HG03025 (cell line): ENCODE measurements at regions not wholly inside any gene's neighbourhood (a gene's known extent, or its start where the extent isn't known, plus 50 kb on each side); places are given as distances from the start of the nearest gene placed in this dataset.

Experiments
- ATAC-seq: cut with Tn5 transposase; IDR thresholded peaks from one replicate; pipeline ENCODE4 v1.9.1; 2021; ENCODE audit warnings: mild to moderate bottlenecking, moderate library complexity; ENCODE audit not compliant: unreplicated experiment, low FRiP score

DNA sequence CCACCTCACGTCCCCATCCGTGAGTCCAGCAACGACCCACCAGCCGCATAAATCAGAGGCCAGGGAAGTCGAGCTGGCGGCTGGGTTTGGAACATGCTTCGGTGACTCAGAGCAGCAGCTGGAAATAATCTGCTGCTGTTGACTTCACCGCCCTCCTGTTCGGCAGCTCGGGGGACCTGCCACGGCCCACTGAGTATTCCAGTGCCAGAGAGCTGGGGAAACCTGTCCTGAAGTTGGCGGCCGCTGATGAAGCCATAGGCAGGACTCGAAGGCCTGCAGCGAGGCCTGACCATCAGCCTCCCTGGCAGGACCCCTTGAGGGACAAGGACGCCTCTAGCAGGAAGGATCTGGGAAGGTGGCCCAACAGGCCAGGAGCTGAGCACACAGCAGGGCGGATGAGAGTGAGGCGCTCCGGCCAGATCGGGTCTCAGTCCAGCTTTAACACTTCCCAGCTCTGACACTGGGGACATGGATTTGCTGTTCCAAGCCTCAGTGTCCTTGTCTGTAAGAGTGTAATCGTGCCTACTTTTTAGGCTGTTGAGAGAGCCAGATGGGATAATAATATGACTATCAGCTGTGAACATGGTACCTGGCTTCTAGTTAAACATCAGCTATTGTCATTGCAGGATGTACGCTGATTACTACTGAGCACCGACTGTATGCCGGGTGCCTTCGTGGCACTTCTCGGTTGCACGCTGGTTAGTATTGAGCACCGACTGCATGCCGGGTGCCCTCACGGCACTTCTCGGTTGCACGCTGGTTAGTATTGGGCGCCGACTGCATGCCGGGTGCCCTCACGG is 50.4 kb upstream of the CIBAR2 start:
- ATAC-seq, result no peak

DNA sequence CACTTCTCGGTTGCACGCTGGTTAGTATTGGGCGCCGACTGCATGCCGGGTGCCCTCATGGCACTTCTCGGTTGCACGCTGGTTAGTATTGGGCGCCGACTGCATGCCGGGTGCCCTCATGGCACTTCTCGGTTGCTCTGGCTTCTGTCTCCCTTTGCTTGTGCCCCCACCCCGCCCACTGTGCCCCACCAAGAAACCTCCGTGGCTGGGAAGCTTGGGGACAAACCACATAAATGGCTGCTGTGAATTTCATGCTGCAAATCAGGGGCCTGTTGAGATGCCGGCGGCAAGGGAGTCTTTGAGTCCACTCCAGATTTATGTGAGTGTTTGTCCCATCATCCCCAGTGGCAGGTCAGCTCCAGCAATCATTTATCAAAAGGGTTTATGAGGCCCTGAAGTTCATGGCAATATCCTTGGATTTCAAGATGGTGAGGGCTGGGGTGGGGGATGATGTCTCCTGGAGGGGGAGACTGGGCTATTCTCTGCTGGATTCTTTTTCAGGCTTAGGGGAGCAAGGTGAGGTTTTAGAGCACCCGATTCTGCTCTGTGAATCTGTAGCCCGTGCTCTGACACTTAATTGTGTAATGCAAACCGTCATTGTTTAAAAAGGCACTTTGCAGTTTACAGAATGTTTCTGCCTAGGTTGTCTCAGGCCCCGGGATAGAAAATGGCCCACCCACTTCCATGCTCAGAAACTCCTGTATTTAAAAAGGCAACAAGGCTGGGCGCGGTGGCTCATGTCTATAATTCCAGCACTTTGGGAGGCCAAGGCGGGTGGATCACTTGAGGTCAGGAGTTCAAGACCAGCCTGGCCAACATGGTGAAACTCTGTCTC is 51.2 kb upstream of the CIBAR2 start:
- no peak for ATAC-seq

DNA sequence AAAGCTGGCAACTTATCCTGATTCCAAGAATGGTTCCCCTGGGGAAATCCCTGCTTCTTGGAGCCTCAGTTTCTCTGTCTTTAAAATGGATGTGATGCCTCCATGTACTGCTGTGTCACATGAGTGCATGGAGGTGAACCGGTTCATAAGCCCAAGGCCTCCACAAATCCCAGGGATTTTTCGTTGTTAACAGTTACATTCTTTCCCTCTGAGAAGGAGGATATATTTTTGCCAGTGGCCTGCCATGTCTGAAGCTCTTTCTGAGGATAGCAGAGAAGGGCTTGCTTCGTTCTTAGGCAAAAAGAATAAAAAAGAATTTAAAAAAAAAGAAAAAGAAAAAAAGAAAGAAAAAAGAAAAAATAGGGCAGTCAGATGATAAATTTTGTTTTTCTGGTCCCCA is 52.2 kb upstream of the CIBAR2 start:
- ATAC-seq, result no peak

DNA sequence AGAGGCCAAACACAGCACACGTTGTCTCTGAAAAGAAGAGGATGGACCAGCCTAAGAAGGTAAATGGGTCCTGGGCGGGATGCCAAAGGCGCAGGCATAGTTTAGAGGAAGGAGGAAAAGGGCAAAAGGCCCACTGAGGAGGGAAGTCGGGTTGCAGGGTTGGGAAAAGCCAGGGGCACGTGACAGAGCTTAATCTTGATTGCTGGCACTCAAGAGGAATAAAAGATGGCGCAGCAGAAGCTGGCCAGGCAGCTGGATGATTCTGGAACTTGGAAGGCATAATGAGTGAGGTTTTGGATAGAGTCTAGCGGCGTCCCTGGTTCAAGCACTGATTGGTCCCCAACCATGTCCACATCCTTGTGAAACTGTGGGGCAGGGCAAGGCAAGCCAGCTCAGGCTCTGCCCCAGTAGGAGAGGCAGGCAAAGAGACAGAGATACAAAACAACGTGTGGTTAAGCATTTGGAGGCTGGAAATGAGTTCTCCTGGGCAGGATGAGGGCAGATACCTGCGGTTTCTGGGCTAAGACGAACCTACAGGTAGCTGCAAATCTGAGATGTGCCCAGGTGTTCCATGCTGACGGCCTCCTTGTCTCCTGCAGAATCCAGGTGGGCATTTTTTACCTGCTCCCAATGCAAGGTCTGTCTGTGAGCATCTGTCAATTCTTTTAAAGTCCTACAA is 52.7 kb upstream of the CIBAR2 start:
- ATAC-seq, result no peak

DNA sequence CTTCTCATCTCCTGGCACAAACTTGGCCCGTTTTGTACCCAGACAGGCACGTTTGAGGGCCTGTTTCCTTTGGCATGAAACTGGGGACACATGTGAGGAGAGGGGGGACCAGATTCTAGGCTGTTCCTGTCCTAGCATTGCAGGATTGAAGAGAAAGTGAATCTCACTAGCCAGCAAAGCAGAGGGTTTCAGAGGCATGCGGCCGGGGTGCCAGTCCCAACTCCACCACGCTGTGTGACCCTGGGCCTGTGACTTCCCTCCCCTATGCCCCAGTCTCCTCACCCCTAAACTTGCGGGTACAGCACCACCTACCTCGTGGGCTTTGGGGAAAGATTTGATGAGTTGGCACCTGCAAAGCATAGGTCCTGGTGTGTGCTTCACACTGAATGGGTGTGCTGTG is 53.5 kb upstream of the CIBAR2 start:
- no peak for ATAC-seq

DNA sequence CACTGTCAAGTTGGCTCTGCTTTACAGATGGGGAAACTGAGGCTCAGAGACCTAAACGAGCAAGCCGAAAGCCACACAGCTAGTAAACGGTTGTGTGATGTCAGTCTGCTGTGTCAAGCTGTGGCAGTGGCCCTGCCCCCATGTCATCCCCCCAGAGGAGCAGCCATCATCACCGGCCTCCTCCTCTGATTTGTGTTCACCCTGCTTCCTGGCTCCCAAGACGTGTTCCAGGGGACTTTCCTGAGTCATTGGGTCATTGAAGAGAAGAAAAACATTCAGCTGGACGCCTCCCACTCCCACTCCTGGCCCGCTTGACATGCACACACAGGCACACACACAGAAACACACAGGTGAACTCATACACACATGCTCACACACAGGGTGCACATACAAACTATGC is 54.0 kb upstream of the CIBAR2 start:
- ATAC-seq, result no peak

DNA sequence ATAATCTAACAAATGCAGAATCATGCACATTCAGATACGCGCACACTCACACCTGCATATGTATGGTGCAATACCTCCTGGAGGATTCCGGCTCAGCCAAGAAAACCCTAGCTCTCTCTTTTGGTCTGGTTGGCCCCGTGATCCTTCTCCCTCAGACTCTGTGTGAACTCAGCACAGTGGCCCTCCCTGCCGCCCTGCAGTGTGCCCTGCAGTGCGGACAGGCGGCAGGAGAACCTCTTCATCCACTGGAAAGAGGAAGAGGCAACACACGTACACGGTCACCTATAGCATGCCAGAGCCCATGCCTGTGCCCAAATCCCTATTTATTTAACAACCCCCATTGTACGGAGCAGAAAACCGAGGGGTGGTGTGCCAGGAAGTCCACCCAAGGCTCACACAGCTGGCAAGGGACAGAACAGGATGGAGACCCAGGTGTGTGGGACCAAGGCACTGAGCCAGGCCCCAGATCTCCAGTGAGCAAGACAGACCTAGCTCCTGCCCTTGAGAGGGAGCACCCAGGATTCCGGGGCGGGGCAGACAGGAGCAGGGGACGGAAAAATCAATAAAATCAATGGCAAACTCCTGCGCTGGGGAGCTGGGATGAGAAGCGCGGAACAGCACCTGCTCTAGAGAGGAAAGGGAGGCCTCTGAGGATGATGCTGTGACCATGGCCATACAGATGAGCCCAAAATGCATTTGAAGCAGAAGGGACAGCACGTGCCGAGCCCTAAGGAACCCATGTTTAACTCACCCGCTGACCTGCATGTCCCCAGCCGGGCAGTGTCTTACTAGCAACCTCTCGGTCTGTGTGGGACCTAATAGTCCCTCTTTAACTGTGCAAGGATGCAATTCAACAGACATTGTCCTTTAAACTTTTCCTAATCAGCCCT is 54.7 kb upstream of the CIBAR2 start:
- ATAC-seq, result no peak

DNA sequence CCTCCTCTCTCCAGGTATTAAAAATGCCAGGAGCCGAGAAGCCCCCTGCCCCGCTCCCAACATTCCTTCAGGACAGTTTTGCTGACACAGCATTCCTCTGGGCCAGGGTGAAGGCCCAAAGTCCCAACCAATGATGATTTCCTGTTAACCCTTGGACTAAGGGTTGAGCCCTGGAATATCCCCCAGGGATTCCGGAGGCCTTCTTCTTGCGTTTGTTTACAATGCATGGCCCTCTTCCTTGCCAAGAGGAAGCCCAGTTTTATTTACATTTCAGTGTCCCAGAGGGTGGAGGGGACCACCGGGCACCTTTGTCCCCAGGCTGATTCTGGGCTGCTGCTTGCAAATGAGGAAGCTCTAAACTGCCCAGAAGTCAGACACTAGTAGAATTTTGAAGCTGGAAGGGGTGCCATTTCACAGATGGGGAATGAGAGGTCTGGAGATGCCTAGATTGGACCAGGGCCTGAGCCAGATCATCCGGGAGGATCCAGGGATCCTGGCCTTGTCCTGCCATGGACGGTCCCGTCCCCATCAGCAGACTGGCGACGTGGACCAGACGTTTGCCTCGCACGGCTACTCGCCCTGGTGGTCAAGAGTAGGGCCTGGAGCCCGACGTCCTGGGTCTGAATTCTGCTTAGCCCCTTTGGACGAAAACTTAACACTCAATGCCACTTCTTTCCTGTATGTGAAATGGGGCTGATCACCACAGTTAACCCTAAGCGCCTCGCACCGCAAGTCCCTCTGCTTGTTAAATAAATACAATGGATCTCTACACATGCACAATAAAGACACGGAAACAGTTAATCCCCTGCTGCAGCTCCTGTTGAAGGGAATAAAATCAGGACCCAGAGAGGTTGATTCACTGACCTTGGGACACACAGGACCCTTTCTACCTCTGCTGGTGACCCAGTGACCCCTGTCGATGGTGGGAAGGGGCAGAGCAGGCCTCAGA is 55.6 kb upstream of the CIBAR2 start:
- ATAC-seq, result no peak

DNA sequence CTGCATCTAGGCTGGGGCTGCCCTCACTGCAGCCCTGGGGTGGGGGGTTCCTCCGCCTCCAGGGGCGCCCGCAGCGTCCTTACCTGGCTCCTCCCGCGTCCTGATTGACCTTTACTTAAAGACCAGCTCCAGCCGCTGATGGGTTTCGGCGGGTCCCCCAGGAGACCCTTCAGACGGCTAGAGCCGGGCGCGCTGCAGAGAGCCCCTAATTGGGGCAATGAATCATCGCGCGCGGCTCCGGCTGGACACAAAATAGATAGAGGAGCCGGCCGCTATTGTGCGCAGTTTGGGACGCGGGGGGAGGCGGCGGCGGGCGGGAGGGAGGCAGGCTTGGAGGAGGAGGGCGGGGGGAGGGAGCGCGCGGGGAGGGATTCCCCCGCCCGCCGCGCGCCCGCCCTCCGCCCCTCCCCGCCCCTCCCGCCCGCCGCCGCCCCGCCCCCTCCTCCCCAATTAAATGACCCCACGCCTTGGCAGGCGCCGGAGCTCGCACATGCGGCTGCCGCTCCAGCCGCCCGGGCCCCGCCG is 56.5 kb upstream of the CIBAR2 start:
- ATAC-seq, result no peak

DNA sequence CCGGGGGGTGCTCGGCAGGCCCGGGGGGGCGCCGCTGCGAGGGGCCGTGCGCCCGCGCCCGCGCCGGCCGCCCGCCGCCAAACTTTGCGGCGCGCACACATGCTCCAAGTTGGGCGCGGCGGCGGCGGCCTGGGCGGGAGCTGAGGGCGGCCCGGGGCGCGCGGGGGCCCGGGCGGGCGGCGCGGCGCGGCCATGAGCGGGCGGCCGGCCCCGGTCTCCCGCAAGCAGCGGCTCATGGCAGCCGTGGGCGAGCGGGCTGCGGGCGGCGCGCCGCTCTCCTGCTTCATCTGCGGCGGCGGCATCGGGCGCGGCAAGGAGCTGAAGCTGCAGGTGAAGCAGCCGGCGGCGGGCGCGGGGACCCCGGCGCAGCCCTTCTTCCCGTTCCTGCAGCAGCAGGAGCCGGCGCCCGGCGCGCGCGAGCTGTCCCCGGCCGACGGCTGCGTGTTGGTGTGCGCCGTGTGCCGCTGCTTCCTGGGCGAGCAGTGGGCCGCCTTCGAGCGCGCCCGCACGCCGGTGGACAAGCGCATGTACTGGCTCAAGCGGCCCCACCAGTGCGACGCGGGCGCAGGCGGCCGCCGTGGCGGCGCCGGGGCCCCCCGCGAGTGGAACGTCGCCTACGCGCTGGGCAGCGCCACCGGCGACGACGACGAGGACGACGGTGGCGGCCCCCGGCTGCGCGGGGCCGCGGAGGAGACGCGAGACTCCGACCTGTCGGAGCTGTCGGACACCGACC is 57.2 kb upstream of the CIBAR2 start:
- no peak for ATAC-seq

DNA sequence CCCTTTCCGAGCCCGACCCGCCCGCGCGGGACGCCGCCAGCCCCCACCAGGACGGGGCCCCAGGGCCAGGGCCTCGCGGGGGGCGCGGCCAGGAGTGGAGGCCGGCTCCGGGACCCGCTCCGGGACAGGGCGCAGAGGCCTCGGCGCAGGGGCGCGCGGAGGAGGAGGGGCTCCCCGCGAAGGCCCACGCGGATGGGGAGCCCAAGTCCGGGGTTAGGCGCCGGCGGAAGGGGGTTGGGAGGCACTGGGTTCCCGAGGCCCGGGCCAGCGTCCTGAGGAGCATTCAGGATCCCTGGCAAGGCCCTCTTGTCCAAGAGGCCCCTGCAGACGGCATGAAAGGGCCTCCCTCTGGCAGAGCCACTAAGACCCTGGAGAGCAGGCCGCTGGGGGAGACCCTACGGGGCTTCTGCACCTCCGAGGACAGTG is 57.8 kb upstream of the CIBAR2 start:
- ATAC-seq, result no peak

DNA sequence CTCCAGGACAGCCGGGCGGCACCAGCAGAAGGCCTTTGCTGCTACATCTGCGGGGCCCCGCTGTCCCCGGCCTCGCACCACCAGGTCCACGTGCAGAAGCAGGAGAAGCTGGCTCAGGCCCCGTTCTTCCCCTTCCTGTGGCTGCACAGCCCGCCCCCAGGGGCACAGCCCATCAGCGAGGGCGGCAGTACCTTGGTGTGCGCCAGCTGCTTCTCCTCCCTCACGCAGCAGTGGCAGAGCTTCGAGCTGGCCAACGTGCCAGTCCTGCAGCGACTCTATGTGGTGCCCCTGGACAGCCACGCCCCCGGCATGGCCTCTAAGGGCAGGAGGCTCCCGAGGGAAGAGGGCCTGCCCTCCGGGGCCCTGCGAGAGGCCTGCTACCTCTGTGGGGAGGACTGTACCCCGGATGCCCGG is 58.3 kb upstream of the CIBAR2 start:
- no peak for ATAC-seq

DNA sequence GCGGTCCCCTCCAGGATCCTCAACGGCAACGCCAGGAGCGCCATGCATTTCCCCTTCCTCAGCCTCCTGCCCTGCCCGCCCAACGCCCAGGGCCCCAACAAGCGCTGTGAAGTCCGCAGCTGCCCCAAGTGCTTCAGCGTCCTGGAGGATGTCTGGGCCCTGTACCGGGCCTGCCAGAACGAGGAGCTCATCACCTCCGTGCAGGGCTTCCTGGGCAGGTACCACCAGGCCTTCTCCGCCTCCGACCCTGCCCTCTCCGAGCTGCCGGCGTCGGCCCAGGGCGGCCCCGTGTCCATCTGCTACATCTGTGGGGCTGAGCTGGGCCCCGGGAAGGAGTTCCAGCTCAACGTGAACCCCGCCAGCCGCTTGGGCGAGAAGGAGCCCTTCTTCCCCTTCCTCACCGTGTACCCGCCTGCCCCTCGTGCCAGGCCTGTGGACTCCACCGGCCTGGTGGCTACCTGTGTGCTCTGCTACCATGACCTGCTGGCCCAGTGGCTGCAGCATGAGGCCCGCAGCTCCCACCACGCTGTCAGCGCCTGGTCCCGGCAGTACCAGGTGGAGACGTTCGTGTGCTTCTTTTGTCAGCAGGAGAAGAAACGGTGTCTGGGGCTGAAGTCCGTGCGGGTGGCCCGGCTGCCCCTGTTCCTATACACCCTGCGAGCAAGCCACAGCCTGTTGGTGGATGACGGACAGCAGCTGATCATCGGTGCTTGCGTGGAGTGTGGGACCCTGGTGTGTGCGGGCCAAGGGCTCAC is 58.9 kb upstream of the CIBAR2 start:
- no peak for ATAC-seq

DNA sequence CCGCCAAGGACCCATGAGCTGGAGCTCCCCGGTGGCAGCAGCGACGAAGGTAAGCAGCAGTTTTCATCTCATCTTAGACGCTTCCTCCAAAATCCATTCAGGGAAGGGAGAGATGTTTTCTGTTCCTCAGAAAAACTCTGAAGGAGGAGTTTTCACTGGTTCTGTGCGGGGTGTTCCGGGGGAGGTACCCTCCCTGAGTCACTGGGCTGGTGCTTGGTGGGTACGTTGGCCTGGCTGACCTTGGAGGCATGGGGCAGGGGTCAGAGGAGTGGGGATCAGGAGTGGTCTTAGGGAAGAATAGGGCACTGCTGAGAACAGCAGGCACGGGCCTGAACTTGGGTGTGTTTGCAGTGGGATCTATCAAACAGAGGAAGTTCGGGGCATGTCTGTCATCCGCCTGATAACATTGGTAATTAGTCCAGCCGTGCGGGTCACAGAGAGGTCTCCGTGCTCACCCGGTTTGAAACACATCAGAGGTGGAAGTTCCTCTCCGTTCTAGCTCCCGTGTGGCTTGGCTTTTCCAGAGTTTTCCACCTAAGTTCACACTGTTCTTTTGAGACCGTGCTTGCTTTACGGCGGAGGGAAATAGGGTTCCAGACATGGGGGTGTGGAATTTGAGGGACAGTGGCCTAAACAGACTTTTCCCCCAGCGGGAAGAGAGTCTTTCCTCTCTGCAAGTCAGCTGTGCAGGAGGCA is 59.6 kb upstream of the CIBAR2 start:
- no peak for ATAC-seq

DNA sequence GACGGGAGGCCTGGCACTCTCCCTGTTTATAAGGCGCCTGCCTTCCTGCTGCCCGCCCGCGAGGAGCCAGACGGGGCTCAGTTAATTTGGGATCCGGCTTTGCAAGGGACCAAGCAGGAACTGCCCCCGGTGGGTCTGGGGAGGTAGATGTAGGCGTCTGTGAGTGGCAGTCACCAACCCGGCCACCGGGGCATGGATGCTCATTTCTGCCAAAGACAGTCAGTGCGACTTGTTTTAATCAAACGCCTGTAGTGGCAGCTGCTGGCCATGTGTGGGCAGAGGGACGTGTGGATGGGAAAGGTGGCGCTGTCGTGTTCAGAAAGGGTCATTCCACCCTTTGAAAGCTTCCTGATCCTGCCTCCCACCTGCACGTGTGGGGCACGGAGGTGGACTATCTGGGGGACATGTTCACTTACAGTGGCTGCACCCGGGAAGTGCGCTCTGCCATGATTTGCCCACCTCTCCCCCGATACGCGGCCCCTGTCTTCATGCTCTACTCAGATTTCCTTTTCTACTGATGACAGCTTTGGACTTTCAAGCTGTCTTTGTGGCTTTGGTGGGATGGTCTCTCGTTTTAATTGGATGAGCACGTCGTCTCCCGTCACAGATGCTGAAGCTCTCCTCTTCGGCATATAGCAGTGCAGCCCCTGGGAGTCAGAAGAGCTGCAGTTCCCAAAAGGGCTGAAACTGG is 60.3 kb upstream of the CIBAR2 start:
- ATAC-seq, result no peak

DNA sequence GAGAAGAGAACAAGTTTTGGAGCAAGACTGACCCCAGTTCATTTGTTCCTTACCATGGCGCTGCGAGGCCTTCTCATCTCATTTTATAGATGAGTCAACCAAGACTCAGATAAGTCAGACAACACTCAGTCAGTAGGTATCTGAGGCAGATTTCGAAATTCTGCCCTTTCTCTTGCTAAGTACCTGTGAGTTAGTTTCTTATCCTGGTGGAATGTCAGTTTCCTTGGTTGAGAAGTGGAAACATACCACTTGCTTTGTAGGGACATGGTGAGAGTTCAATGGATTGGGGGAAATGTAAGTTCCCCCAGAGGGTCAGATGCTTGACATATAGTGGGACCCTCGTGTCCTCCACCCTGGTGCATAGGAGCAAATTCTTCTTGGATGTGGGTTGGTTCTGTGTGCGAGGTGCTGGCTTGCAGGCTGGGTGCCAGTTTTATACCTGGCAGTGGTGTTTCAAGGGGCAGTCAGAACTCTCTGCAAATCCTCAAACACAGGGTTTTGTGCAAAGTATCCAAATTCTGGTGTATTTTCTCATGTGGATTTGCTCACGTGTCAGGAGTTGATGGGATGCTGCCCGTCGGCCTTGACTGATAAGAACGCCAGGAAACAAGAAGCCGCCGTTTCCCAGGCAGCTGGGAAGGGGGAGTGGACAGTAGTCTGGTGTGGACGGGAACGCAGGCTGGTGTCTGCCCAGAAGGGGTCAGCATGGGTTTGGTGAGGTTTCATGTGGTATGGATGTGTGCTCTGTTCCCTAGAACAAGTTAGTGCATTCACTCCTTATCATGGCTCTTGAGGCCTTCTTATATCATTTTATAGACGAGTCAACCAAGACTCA is 61.1 kb upstream of the CIBAR2 start:
- no peak for ATAC-seq
